HG03521 (cell line): ENCODE measurements at regions not wholly inside any gene's neighbourhood (a gene's known extent, or its start where the extent isn't known, plus 50 kb on each side); places are given as distances from the start of the nearest gene placed in this dataset.

Experiments
- ATAC-seq: cut with Tn5 transposase; IDR thresholded peaks from one replicate; pipeline ENCODE4 v1.9.1; 2021; ENCODE audit warnings: mild to moderate bottlenecking, moderate library complexity; ENCODE audit not compliant: unreplicated experiment

- no peak for ATAC-seq
These were observed 230.3 kb upstream of the TYRP1 start for GRCh38 chr9:12462861-12463260.

- ATAC-seq, result no peak
These were observed 229.5 kb upstream of the TYRP1 start for GRCh38 chr9:12463641-12464040.

- no peak for ATAC-seq
These were observed 228.8 kb upstream of the TYRP1 start for GRCh38 chr9:12464400-12464799.

GRCh38 chr9:12464910-12465512 is 228.2 kb upstream of the TYRP1 start:
- ATAC-seq, result no peak

GRCh38 chr9:12469084-12469483 is 224.1 kb upstream of the TYRP1 start:
- ATAC-seq, result no peak

- ATAC-seq, result no peak
These were observed 198.8 kb upstream of the TYRP1 start for GRCh38 chr9:12494411-12494810.

GRCh38 chr9:12497790-12498189 is 195.4 kb upstream of the TYRP1 start:
- ATAC-seq, result no peak

GRCh38 chr9:12502520-12502919 is 190.7 kb upstream of the TYRP1 start:
- ATAC-seq, result no peak

GRCh38 chr9:12503606-12504122 is 189.5 kb upstream of the TYRP1 start:
- ATAC-seq, result no peak

- ATAC-seq, result no peak
These were observed 182.6 kb upstream of the TYRP1 start for GRCh38 chr9:12510551-12510950.

- ATAC-seq, result no peak
These were observed 181.5 kb upstream of the TYRP1 start for GRCh38 chr9:12511726-12512125.

GRCh38 chr9:12516031-12516430 is 177.2 kb upstream of the TYRP1 start:
- no peak for ATAC-seq

- ATAC-seq, result no peak
These were observed 176.6 kb upstream of the TYRP1 start for GRCh38 chr9:12516573-12516972.

- ATAC-seq, result no peak
These were observed 154.2 kb upstream of the TYRP1 start for GRCh38 chr9:12538842-12539579.

GRCh38 chr9:12539580-12539975 is 153.6 kb upstream of the TYRP1 start:
- no peak for ATAC-seq

GRCh38 chr9:12544700-12545099 is 148.5 kb upstream of the TYRP1 start:
- ATAC-seq, result no peak

GRCh38 chr9:12554636-12555035 is 138.5 kb upstream of the TYRP1 start:
- ATAC-seq, result no peak

- no peak for ATAC-seq
These were observed 126.6 kb upstream of the TYRP1 start for GRCh38 chr9:12566404-12567090.

- no peak for ATAC-seq
These were observed 108.3 kb upstream of the TYRP1 start for GRCh38 chr9:12584656-12585522.

- ATAC-seq, result no peak
These were observed 97.8 kb upstream of the TYRP1 start for GRCh38 chr9:12595400-12595799.
